ENCODE measurements at regions not wholly inside any gene's neighbourhood (a gene's known extent, or its start where the extent isn't known, plus 50 kb on each side); places are given as distances from the start of the nearest gene placed in this dataset.

GRCh38 chr13:60986301-60986700 lies 429.3 kb downstream of the PCDH20 start:
- Mint-ChIP-seq H3K9me3 (peaks cover 8% of the 10 kb centered on the region), H3K27ac (no peak overlapping the region), H3K27me3 (ENCODE audit: insufficient read depth) (no peaks in the 10 kb centered on the region), H3K4me1 (no peaks in the 10 kb centered on the region), H3K36me3 (ENCODE audit: low read depth) (peaks cover 56% of the 10 kb centered on the region), H3K4me3 (no peak overlapping the region)
- Histone ChIP-seq H3K27me3 (ENCODE audit: control insufficient read depth, insufficient read depth, low read length, poor library complexity, severe bottlenecking) (no peaks in the 10 kb centered on the region), H3K9me3 (ENCODE audit: control insufficient read depth, low read length) (peaks cover 4% of the 10 kb centered on the region), H3K4me3 (ENCODE audit: low read length) (no peak overlapping the region), H3K9ac (ENCODE audit: extremely low read depth, low read length, poor library complexity, severe bottlenecking) (no peak overlapping the region), H3K4me1 (ENCODE audit: control insufficient read depth, insufficient read depth, low read length) (no peaks in the 10 kb centered on the region), H3K36me3 (ENCODE audit: control insufficient read depth, insufficient read depth, low read length) (no peaks in the 10 kb centered on the region), H3K27ac (ENCODE audit: low read depth, low read length) (no peak overlapping the region)
- no peak for DNase-seq
- no peak for TF ChIP-seq CTCF (conservative IDR thresholded peaks at IDR 0.05)
- 100% methylated on average over 1 of the region's 1 CpG for WGBS, 2 experiments (ENCODE audit: insufficient coverage in 1 of 2, insufficient read length in 1 of 2)

- no peak overlapping the region for H3K4me3 ChIP-seq (ENCODE audit: low read length)
- H3K27ac ChIP-seq (ENCODE audit: low read depth, low read length) = no peak overlapping the region
- peaks cover 12% of the 10 kb centered on the region for H3K9me3 ChIP-seq (ENCODE audit: control insufficient read depth, low read length)
- no peak for TF ChIP-seq CTCF (conservative IDR thresholded peaks at IDR 0.05)
- Mint-ChIP-seq H3K27ac (no peak overlapping the region), H3K9me3 (peaks cover 17% of the 10 kb centered on the region), H3K4me3 (no peak overlapping the region), H3K27me3 (ENCODE audit: insufficient read depth) (no peaks in the 10 kb centered on the region), H3K4me1 (no peaks in the 10 kb centered on the region), H3K36me3 (ENCODE audit: low read depth) (peaks cover 49% of the 10 kb centered on the region)
- no peaks in the 10 kb centered on the region for H3K4me1 ChIP-seq (ENCODE audit: control insufficient read depth, insufficient read depth, low read length)
- H3K27me3 ChIP-seq (ENCODE audit: control insufficient read depth, insufficient read depth, low read length, poor library complexity, severe bottlenecking) = no peaks in the 10 kb centered on the region
- H3K36me3 ChIP-seq (ENCODE audit: control insufficient read depth, insufficient read depth, low read length) = no peaks in the 10 kb centered on the region
- DNase-seq = no peak
- H3K9ac ChIP-seq (ENCODE audit: extremely low read depth, low read length, poor library complexity, severe bottlenecking) = no peak overlapping the region
- WGBS, 2 experiments (ENCODE audit: insufficient coverage in 1 of 2, insufficient read length in 1 of 2) = 87 to 89% methylated on average over 3 of the region's 3 CpGs
These were observed 434.2 kb downstream of the PCDH20 start for GRCh38 chr13:60981407-60981806.

GRCh38 chr13:60976367-60976766 lies 439.3 kb downstream of the PCDH20 start:
- no peak for DNase-seq
- H3K4me1 Mint-ChIP-seq = no peaks in the 10 kb centered on the region
- TF ChIP-seq CTCF (conservative IDR thresholded peaks at IDR 0.05) = no peak

More at GRCh38 chr13:60976367-60976766, 439.3 kb downstream of the PCDH20 start:
- Mint-ChIP-seq H3K27me3 (ENCODE audit: insufficient read depth) (no peaks in the 10 kb centered on the region), H3K4me3 (no peak overlapping the region), H3K9me3 (peaks cover 23% of the 10 kb centered on the region), H3K27ac (no peak overlapping the region), H3K36me3 (ENCODE audit: low read depth) (peaks cover 49% of the 10 kb centered on the region)
- Histone ChIP-seq H3K9ac (ENCODE audit: extremely low read depth, low read length, poor library complexity, severe bottlenecking) (no peak overlapping the region), H3K27ac (ENCODE audit: low read depth, low read length) (no peak overlapping the region), H3K4me3 (ENCODE audit: low read length) (no peak overlapping the region), H3K9me3 (ENCODE audit: control insufficient read depth, low read length) (peaks cover 32% of the 10 kb centered on the region), H3K4me1 (ENCODE audit: control insufficient read depth, insufficient read depth, low read length) (no peaks in the 10 kb centered on the region), H3K36me3 (ENCODE audit: control insufficient read depth, insufficient read depth, low read length) (no peaks in the 10 kb centered on the region), H3K27me3 (ENCODE audit: control insufficient read depth, insufficient read depth, low read length, poor library complexity, severe bottlenecking) (no peaks in the 10 kb centered on the region)

Measured in endodermal cell (in vitro differentiated cells).